Transverse colon (tissue), 4 donors: ENCODE measurements at regions not wholly inside any gene's neighbourhood (a gene's known extent, or its start where the extent isn't known, plus 50 kb on each side); places are given as distances from the start of the nearest gene placed in this dataset.

Source experiments
- DNase-seq: peaks from one replicate; pipeline ENCODE4 v3.0.0-alpha.2; 2019
- H3K27ac ChIP-seq, 4 donors: fragments of 200-600 bp; sonication (generic); 2 replicates each; pipeline ENCODE4 v1.5.1; 2016 to 2018; ENCODE audit warnings: inconsistent platforms in 4 of 4
- H3K27me3 ChIP-seq: fragments of 200-600 bp; sonication (generic); 2 replicates; pipeline ENCODE4 v1.5.1; 2017; ENCODE audit warnings: inconsistent platforms
- H3K36me3 ChIP-seq, 4 donors: fragments of 200-600 bp; sonication (generic); 2 replicates each; pipeline ENCODE4 v1.5.1; 2017 to 2019; ENCODE audit warnings: inconsistent platforms in 4 of 4
- H3K4me1 ChIP-seq, 4 donors: fragments of 200-600 bp; sonication (generic); 2 replicates each; pipeline ENCODE4 v1.5.1; 2017 to 2020; ENCODE audit warnings: inconsistent platforms in 4 of 4
- H3K4me3 ChIP-seq, 4 donors: fragments of 200-600 bp; sonication (generic); 1 replicate in 1 of 4; 2 replicates in 3 of 4; pipeline versions ENCODE4 v1.5.1 to v1.6.1; 2017 to 2019; ENCODE audit warnings: inconsistent platforms in 4 of 4
- H3K9me3 ChIP-seq, 2 donors: fragments of 200-600 bp; sonication (generic); 2 replicates each; pipeline ENCODE4 v1.5.1; 2017 to 2019; ENCODE audit warnings: inconsistent platforms in 2 of 2
- EP300 ChIP-seq: sonication (generic); formaldehyde crosslinking; IDR thresholded peaks from one replicate; pipeline ENCODE4 v1.6.1; 2017; ENCODE audit warnings: antibody characterized with exemption, low read depth
- POLR2A ChIP-seq: fragments of 450-650 bp; IDR thresholded peaks from one replicate; pipeline ENCODE4 v1.6.1; 2016; ENCODE audit warnings: antibody characterized with exemption, mild to moderate bottlenecking, moderate library complexity
- POLR2AphosphoS5 ChIP-seq, 3 donors: sonication (generic); formaldehyde crosslinking; IDR thresholded peaks; one replicate each; pipeline ENCODE4 v1.6.1; 2016; ENCODE audit warnings: antibody characterized with exemption in 3 of 3
- WGBS, 2 donors: methylation state at CpG; one replicate each; pipeline ENCODE4 v1.1.5; 2018; ENCODE audit warnings: low coverage in 1 of 2; 5-methylcytosine and 5-hydroxymethylcytosine counted together
- in situ Hi-C, 4 donors: fragments of 200-750 bp; cut with MboI; loops; one replicate each; pipeline versions ENCODE4 v1.15.0 to v1.15.1; 2017; ENCODE audit warnings: low sequenced_read_pairs in 3 of 4, low pct_ligation_motif_present in 1 of 4, low pct_unique_long_range_greater_than_20kb in 1 of 4
- intact Hi-C: fragments of 100-400 bp; cut with DNase I; formaldehyde crosslinking; loops from one replicate; pipeline ENCODE4 v1.15.1; 2023; ENCODE audit warnings: low total_unique reads
- TF ChIP-seq, protein P1 (sequence below), 5 experiments: fragments of 200-600 bp in 3 of 5; fragments of 450-650 bp in 2 of 5; sonication (generic) in 3 of 5; IDR thresholded peaks; 1 replicate in 2 of 5; 2 replicates in 3 of 5; pipeline ENCODE4 v1.5.1; 2016 to 2017; ENCODE audit warnings: antibody characterized with exemption in 5 of 5, inconsistent platforms in 3 of 5, mild to moderate bottlenecking in 2 of 5, moderate library complexity in 1 of 5

DNA sequence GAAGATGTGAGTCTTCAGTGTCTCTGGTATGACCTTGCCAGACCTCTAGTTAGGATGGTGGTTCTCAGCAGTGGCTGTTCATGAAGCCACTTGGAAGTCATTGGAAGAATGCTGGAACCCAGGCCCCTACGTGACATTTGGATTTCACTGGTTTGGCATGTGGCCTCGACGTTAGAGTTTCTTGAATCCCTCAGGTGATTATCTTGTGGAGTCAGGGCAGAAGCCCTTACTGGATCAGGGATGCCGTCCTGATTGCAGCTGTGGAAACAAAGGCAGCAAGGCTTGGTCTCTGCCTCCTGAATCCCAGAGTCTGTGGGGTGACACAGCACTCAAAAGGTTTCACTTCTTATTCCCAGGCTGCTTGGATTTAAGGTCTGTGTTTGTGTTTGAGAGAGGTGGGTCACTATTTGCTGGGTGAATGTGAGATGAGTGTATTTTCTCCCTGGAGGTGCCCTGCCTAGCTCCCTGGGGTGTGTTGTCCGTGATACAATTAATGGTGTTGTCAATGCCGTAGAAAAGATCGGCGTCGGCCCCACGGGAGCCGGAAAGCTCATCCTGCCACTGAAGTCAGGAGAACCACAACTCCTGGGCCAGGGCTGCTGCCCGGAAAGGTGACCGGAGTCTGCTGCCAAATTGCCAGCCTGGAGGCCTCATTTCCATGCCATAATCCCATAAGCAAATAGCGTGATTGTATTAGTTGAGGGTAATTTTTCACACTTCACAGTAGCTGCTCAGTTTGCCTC is 939.0 kb downstream of the BRD1 start:
- in situ Hi-C loops (no loop called here), intact Hi-C loops (no loop called here)
- Histone ChIP-seq H3K27ac (no peak overlapping the region), H3K36me3 (no peaks in the 10 kb centered on the region), H3K4me3 (no peak overlapping the region), H3K4me1 (no peaks in the 10 kb centered on the region), H3K9me3 (no peaks in the 10 kb centered on the region), H3K27me3 (no peaks in the 10 kb centered on the region)
- WGBS, 2 donors = 87 to 93% methylated on average over 3 to 14 of the region's 14 CpGs
- no peak for DNase-seq
- TF ChIP-seq, protein P1, sequence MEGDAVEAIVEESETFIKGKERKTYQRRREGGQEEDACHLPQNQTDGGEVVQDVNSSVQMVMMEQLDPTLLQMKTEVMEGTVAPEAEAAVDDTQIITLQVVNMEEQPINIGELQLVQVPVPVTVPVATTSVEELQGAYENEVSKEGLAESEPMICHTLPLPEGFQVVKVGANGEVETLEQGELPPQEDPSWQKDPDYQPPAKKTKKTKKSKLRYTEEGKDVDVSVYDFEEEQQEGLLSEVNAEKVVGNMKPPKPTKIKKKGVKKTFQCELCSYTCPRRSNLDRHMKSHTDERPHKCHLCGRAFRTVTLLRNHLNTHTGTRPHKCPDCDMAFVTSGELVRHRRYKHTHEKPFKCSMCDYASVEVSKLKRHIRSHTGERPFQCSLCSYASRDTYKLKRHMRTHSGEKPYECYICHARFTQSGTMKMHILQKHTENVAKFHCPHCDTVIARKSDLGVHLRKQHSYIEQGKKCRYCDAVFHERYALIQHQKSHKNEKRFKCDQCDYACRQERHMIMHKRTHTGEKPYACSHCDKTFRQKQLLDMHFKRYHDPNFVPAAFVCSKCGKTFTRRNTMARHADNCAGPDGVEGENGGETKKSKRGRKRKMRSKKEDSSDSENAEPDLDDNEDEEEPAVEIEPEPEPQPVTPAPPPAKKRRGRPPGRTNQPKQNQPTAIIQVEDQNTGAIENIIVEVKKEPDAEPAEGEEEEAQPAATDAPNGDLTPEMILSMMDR (IDR thresholded peaks at IDR 0.05) = no peak
- no peak for TF ChIP-seq POLR2A
- no peak for TF ChIP-seq EP300
- no peak for TF ChIP-seq POLR2AphosphoS5 (IDR thresholded peaks at IDR 0.05)

DNA sequence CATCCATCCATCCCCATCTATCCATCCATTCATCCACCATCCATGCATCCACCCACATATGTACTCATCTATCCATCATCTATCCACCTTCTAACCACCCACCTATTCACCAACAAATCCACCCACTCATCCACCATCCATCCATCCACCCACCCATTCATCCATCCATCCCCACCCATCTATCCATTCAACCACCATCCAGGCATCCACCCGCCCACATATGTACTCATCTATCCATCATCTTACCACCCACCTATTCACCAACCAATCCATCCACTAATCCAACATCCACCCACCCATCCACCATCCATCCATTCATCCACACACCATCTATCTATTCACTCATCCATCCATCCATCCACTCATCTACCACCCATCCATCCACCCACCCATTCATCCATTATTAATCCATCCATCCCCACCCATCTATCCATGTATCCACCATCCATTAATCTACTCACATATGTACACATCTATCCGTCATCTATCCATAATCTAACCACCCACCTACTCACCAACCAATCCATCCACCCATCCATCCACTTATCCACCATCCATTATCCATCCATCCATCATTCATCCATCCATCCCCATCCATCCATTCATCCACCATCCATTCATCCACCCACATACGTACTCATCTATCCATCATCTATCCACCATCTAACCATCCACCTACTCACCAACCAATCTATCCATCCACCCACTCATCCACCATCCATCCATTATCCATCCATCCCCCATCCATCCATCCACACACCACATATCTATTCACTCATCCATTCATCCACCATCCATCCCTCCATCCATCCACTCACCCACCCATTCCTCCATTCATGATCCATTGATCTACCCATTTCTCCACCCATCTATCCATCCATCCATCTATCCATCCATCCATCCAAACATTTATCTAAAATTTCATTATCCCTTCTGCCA is 940.0 kb downstream of the BRD1 start:
- Histone ChIP-seq H3K4me1 (no peaks in the 10 kb centered on the region), H3K9me3 (no peaks in the 10 kb centered on the region), H3K4me3 (no peak overlapping the region), H3K27ac (no peak overlapping the region), H3K36me3 (no peaks in the 10 kb centered on the region), H3K27me3 (no peaks in the 10 kb centered on the region)
- WGBS, 2 donors = 83 to 86% methylated on average over 3 of the region's 3 CpGs
- intact Hi-C loops (no loop called here), in situ Hi-C loops (no loop called here)
- TF ChIP-seq EP300 = no peak
- TF ChIP-seq, protein P1 (IDR thresholded peaks at IDR 0.05) = no peak
- TF ChIP-seq POLR2AphosphoS5 (IDR thresholded peaks at IDR 0.05) = no peak
- no peak for TF ChIP-seq POLR2A
- DNase-seq = no peak

DNA sequence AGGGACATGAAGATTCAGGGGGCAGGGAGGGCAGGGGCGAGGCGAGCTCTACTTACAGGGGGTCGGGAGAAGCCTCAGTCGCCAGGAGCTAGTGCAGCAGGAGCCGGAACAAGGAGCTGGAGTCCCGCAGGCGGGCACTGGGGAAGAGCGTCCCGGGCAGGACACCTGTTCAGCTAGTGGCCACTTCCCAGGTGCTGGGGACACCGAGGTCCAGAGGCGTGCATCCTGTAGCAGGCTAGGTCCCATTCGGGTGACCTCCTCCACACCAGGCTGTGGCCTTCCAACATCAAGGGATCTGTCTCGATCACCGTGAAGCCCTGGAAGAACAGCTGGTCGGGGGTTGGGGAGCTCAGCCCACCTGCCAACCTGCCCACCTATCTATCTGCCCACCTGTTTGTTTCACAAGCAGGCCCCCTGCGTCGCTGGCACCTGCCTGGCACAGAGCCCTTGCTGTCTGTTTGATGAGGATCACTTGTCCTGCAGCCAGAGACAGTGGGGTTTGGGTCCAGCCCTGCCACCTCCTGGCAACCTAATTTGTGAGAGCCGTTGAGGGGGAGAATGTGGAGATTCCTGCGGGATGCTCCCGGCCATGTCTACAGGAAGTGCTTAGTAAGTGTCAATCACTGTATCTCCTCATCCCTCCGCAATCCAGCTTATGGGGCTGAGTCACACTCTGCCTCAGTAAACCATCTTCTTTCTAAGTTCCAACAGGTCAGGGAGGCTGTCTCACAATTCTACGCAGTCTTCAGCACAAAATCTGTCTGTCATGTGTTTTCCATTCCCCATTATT is 940.9 kb downstream of the BRD1 start:
- TF ChIP-seq, protein P1 (IDR thresholded peaks at IDR 0.05) = no peak
- TF ChIP-seq EP300 (no peak), POLR2A (no peak), POLR2AphosphoS5 (IDR thresholded peaks at IDR 0.05) (no peak)
- H3K27ac ChIP-seq = no peak overlapping the region
- no peaks in the 10 kb centered on the region for H3K9me3 ChIP-seq
- in situ Hi-C loops = no loop called here
- H3K4me3 ChIP-seq = no peak overlapping the region
- DNase-seq = no peak
- H3K4me1 ChIP-seq = no peaks in the 10 kb centered on the region
- no peaks in the 10 kb centered on the region for H3K27me3 ChIP-seq
- WGBS, 2 donors = 81 to 94% methylated on average over 3 to 22 of the region's 22 CpGs
- H3K36me3 ChIP-seq = no peaks in the 10 kb centered on the region
- intact Hi-C loops = no loop called here

DNA sequence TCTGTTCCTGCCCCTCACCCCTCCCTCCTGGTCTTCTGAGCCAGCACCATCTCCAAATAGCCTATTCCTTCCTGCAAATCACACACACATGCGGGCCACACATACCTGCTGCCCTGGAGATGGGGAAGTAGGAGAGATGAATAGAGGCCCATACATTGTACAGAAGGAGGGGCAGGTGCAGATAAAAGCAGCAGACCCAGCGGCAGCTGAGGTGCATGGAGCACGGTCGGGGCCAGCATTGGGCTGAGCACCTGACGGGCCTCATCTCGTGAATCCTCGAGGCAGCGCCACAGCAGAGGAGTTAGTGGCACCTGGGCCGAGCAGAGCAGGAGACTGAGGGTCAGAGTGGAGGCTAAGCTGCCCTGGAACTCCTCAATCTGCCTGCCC is 941.8 kb downstream of the BRD1 start:
- Histone ChIP-seq H3K27ac (no peak overlapping the region), H3K9me3 (no peaks in the 10 kb centered on the region), H3K4me3 (no peak overlapping the region), H3K4me1 (no peaks in the 10 kb centered on the region), H3K27me3 (no peaks in the 10 kb centered on the region), H3K36me3 (no peaks in the 10 kb centered on the region)
- 78% methylated on average over 9 of the region's 9 CpGs; no CpG with 5 or more reads in 1 of the 2 donors for WGBS, 2 donors
- TF ChIP-seq, protein P1 (IDR thresholded peaks at IDR 0.05) = no peak
- no peak for TF ChIP-seq POLR2A
- TF ChIP-seq POLR2AphosphoS5 (IDR thresholded peaks at IDR 0.05) = no peak
- TF ChIP-seq EP300 = no peak
- in situ Hi-C loops = no loop called here
- intact Hi-C loops = no loop called here
- DNase-seq = no peak
